Chondrocyte (in vitro differentiated cells): ENCODE measurements at regions not wholly inside any gene's neighbourhood (a gene's known extent, or its start where the extent isn't known, plus 50 kb on each side); places are given as distances from the start of the nearest gene placed in this dataset.

Experiments
- DNase-seq: peaks from one replicate; pipeline ENCODE4 v3.0.0; 2021; ENCODE audit warnings: mixed read lengths, low spot score
- H3K27ac Mint-ChIP-seq: one replicate; pipeline ENCODE4 v1.8.0; 2021; ENCODE audit warnings: mild to moderate bottlenecking, moderate library complexity, mixed read lengths; ENCODE audit not compliant: unreplicated experiment
- H3K27me3 Mint-ChIP-seq: 2 replicates; pipeline ENCODE4 v1.8.0; 2021; ENCODE audit warnings: low read depth, mixed read lengths
- H3K36me3 Mint-ChIP-seq: 2 replicates; pipeline ENCODE4 v1.8.0; 2021; ENCODE audit warnings: low read depth, mixed read lengths
- H3K4me1 Mint-ChIP-seq: 2 replicates; pipeline ENCODE4 v1.8.0; 2021; ENCODE audit warnings: low read depth, mild to moderate bottlenecking, mixed read lengths
- H3K4me3 Mint-ChIP-seq: one replicate; pipeline ENCODE4 v1.8.0; 2021; ENCODE audit warnings: mild to moderate bottlenecking, moderate library complexity, mixed read lengths; ENCODE audit not compliant: unreplicated experiment
- H3K9me3 Mint-ChIP-seq: 2 replicates; pipeline ENCODE4 v1.8.0; 2021; ENCODE audit warnings: low read depth, mixed read lengths
- TF ChIP-seq, protein P1 (sequence below): fragments of 200-600 bp; sonication (generic); IDR thresholded peaks from 2 replicates; pipeline ENCODE4 v1.5.0; 2021; ENCODE audit warnings: antibody characterized with exemption, mild to moderate bottlenecking, moderate library complexity

DNA sequence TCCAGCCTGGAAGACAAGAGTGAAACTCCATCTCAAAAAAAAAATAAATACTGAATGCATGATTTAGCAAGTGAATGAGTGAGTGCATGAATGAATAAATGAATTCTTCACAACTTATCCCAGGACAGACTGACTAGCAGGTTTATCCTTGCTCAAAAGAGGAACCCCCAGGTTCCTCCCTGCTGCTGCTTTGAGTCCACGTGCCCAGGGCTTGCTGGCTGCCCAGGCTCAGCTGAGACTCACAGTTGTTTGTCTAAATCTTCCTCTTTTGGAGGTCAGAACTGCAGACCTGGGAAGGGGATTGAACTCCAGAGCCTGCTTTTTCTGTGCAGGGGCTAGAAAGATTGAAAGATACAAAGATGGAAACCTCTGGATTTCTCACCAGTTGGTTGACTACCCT is 117.4 kb upstream of the TMEM45B start:
- Mint-ChIP-seq H3K4me1 (peaks cover 4% of the 10 kb centered on the region), H3K27me3 (peaks cover 64% of the 10 kb centered on the region), H3K36me3 (peaks cover 1% of the 10 kb centered on the region), H3K4me3 (no peak overlapping the region), H3K27ac (no peak overlapping the region), H3K9me3 (no peaks in the 10 kb centered on the region)
- TF ChIP-seq, protein P1, sequence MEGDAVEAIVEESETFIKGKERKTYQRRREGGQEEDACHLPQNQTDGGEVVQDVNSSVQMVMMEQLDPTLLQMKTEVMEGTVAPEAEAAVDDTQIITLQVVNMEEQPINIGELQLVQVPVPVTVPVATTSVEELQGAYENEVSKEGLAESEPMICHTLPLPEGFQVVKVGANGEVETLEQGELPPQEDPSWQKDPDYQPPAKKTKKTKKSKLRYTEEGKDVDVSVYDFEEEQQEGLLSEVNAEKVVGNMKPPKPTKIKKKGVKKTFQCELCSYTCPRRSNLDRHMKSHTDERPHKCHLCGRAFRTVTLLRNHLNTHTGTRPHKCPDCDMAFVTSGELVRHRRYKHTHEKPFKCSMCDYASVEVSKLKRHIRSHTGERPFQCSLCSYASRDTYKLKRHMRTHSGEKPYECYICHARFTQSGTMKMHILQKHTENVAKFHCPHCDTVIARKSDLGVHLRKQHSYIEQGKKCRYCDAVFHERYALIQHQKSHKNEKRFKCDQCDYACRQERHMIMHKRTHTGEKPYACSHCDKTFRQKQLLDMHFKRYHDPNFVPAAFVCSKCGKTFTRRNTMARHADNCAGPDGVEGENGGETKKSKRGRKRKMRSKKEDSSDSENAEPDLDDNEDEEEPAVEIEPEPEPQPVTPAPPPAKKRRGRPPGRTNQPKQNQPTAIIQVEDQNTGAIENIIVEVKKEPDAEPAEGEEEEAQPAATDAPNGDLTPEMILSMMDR = no peak
- DNase-seq = no peak

DNA sequence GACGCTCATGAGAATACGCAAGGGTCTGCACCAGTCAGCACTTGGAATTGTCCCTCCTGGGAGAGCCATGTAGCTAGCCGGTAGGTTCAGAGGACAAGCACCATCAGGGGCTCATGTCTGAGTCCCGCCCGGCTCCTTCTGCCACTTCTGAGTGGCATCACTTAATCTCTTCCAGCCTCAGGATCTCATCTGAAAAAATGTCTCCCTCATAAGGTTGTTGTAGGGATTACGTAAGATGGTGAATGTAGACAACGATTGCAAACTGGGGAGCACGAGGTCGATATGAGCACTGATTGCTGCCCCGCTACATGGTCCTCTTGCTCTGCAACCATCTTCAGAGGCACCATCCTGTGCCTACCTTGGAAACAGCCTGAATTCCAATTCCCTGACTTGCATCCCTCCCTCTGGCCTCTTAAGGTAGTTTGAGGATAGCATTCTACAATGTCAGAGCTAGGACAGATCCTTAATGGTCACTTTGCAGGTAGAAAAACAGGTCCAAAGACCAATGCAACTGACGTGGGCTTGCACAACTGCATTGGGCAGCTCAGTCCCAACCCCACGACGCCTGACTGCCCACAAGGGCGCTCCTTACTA is 115.8 kb upstream of the TMEM45B start:
- no peak for DNase-seq
- Mint-ChIP-seq H3K9me3 (no peaks in the 10 kb centered on the region), H3K27me3 (peaks cover 68% of the 10 kb centered on the region), H3K4me1 (peaks cover 4% of the 10 kb centered on the region), H3K36me3 (peaks cover 1% of the 10 kb centered on the region), H3K27ac (no peak overlapping the region), H3K4me3 (no peak overlapping the region)
- TF ChIP-seq, protein P1 = no peak

- Mint-ChIP-seq H3K27me3 (peaks cover 68% of the 10 kb centered on the region), H3K9me3 (no peaks in the 10 kb centered on the region)
Measured at GRCh38 chr11:129700701-129701100, 114.9 kb upstream of the TMEM45B start.

DNA sequence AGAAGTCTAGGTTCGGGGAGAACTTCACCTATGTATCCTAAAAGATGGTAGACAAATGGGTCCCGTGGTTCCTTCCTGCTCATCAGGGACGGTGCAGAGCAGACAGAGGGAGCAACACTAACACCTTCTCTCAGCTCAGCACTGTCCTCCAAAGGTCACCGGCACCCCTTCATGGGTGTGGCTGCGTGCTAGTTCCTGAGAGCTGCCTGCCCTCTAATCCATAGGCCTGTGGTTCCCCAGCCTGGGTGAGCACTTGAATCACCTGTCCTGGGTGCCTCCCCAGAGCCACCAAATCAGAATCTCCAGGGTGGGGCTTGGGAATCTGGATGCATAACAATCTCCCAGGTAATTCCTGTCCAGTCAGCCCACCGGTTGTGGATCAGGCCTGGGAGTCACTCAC is 113.9 kb upstream of the TMEM45B start:
- H3K27me3 Mint-ChIP-seq = peaks cover 67% of the 10 kb centered on the region

More at GRCh38 chr11:129700701-129701100, 114.9 kb upstream of the TMEM45B start:
- peaks cover 1% of the 10 kb centered on the region for H3K4me1 Mint-ChIP-seq
- H3K4me3 Mint-ChIP-seq = no peak overlapping the region
- H3K27ac Mint-ChIP-seq = no peak overlapping the region
- H3K36me3 Mint-ChIP-seq = peaks cover 1% of the 10 kb centered on the region
- TF ChIP-seq, protein P1 = no peak
- no peak for DNase-seq

DNA sequence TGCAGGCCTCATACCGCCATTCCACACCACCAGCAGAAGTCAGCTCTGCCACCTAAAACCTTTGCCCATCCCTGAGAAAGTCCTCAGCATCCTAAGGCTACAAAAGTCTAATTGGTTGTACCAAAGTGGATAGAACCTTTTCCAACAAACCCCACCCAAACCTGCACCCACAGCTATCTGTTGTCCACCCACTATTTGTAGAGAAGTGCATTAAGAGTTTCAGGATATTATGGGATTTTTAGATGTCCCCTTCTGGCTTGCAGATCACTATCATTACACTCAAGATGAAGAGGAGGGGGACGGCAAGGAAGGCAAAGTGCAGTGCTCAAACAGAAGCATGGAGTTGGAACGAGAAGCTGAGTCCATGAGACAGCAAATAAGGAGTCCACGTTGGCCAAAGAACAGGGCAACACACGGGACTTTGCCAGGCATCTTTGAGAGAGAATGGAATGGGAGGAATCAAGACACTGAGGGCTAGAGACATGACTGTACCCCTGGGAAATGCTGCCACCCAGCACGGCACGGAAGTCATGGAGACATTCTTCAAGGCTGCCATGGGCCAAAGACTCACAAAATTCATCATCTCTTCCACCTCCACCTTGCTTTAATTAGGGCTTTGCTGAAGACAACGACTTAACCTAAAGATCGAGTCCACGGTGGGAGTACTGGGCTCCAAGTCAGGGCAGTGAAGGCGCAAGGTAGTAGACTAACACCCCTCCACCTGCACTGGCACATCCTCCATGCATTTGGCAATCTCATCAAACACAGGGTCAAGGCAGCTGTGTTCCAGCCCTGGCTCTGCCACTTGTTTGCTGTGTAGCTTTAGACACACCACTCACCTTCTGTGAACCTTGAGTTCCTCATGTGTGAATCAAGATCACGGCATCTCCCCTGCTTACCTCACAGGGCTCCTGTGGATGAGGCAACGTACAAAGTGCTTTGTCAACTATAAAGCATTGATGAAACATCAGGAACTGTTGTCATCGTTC is 112.9 kb upstream of the TMEM45B start:
- Mint-ChIP-seq H3K9me3 (no peaks in the 10 kb centered on the region), H3K27me3 (peaks cover 60% of the 10 kb centered on the region), H3K36me3 (no peaks in the 10 kb centered on the region), H3K4me1 (no peaks in the 10 kb centered on the region), H3K27ac (no peak overlapping the region), H3K4me3 (no peak overlapping the region)
- no peak for DNase-seq
- TF ChIP-seq, protein P1 = no peak

More for the DNA sequence above, 113.9 kb upstream of the TMEM45B start:
- peaks cover 1% of the 10 kb centered on the region for H3K36me3 Mint-ChIP-seq
- no peak for DNase-seq
- H3K9me3 Mint-ChIP-seq = no peaks in the 10 kb centered on the region
- H3K4me1 Mint-ChIP-seq = no peaks in the 10 kb centered on the region
- no peak overlapping the region for H3K4me3 Mint-ChIP-seq
- TF ChIP-seq, protein P1 = no peak
- no peak overlapping the region for H3K27ac Mint-ChIP-seq
